OCI-LY1 (cell line): ENCODE measurements at regions not wholly inside any gene's neighbourhood (a gene's known extent, or its start where the extent isn't known, plus 50 kb on each side); places are given as distances from the start of the nearest gene placed in this dataset.

ENCODE experiments used
- CTCF ChIP-seq: fragments of 200-600 bp; sonication (generic), shearing (Covaris generic); IDR thresholded peaks from 2 replicates; pipeline ENCODE4 v1.5.1; 2017; ENCODE audit warnings: mild to moderate bottlenecking, antibody characterized with exemption, low read length, moderate library complexity, mixed read lengths
- EZH2 ChIP-seq: fragments of 200-600 bp; sonication (generic), shearing (Covaris generic); IDR thresholded peaks from 2 replicates; pipeline ENCODE4 v1.8.0; 2017; ENCODE audit warnings: borderline replicate concordance, mixed run types, mild to moderate bottlenecking, antibody characterized with exemption, low read length, moderate library complexity, mixed read lengths

- TF ChIP-seq CTCF (no peak), EZH2 (no peak)
These were observed 118.6 kb upstream of the SSTR1 start for GRCh38 chr14:38089123-38089522.
